Keratinocyte (primary cell): ENCODE measurements at regions not wholly inside any gene's neighbourhood (a gene's known extent, or its start where the extent isn't known, plus 50 kb on each side); places are given as distances from the start of the nearest gene placed in this dataset.

Experiments used
- DNase-seq: peaks from one replicate; pipeline ENCODE4 v3.0.0-alpha.2; 2011; ENCODE audit warnings: low read depth, missing footprints, low spot score
- FAIRE-seq: peaks from 2 replicates; lab custom pipeline; 2011; peaks lifted over from hg19 to GRCh38; lab: Jason Lieb, UNC
- H2AFZ ChIP-seq: 2 replicates; pipeline ENCODE4 v1.6.0; 2012; ENCODE audit warnings: low read length, control low read depth, inconsistent platforms; ENCODE audit not compliant: control insufficient read depth
- H3K27ac ChIP-seq: 2 replicates; pipeline ENCODE4 v1.5.1; 2011; ENCODE audit warnings: low read length; ENCODE audit not compliant: control insufficient read depth, insufficient read depth
- H3K27me3 ChIP-seq: 3 replicates; pipeline ENCODE4 v1.6.0; 2011; ENCODE audit warnings: low read length; ENCODE audit not compliant: control insufficient read depth, insufficient read depth; ENCODE audit errors: extremely low read depth
- H3K36me3 ChIP-seq, 2 experiments: 2 replicates in 1 of 2; 3 replicates in 1 of 2; pipeline ENCODE4 v1.5.1; 2011; ENCODE audit warnings: low read length in 2 of 2, mild to moderate bottlenecking in 1 of 2; ENCODE audit not compliant: control insufficient read depth in 2 of 2, insufficient read depth in 2 of 2; ENCODE audit errors: extremely low read depth in 1 of 2
- H3K4me1 ChIP-seq: 3 replicates; pipeline ENCODE4 v1.5.1; 2011; ENCODE audit warnings: low read length; ENCODE audit not compliant: control insufficient read depth, insufficient read depth; ENCODE audit errors: extremely low read depth
- H3K4me2 ChIP-seq: 3 replicates; pipeline ENCODE4 v1.6.0; 2011; ENCODE audit warnings: low read depth, low read length; ENCODE audit not compliant: control insufficient read depth, insufficient read depth; ENCODE audit errors: extremely low read depth
- H3K4me3 ChIP-seq, 3 experiments: fragments of 200-600 bp in 1 of 3; sonication (generic) in 1 of 3; 2 replicates in 2 of 3; 3 replicates in 1 of 3; pipeline ENCODE4 v1.5.1; 2011 to 2016; ENCODE audit warnings: low read length in 3 of 3, mild to moderate bottlenecking in 3 of 3, control low read depth in 2 of 3, inconsistent platforms in 1 of 3, low read depth in 1 of 3, mixed read lengths in 1 of 3, mixed run types in 1 of 3, moderate library complexity in 1 of 3; ENCODE audit not compliant: control insufficient read depth in 2 of 3, insufficient read depth in 2 of 3; ENCODE audit errors: extremely low read depth in 1 of 3
- H3K79me2 ChIP-seq: 2 replicates; pipeline ENCODE4 v1.6.0; 2012; ENCODE audit warnings: low read length; ENCODE audit not compliant: control insufficient read depth, insufficient read depth
- H3K9ac ChIP-seq: 3 replicates; pipeline ENCODE4 v1.6.0; 2011; ENCODE audit warnings: low read length; ENCODE audit not compliant: control insufficient read depth, insufficient read depth; ENCODE audit errors: extremely low read depth
- H3K9me1 ChIP-seq: 3 replicates; pipeline ENCODE4 v1.6.0; 2011; ENCODE audit warnings: low read length; ENCODE audit not compliant: control insufficient read depth, insufficient read depth; ENCODE audit errors: extremely low read depth
- H3K9me3 ChIP-seq: 2 replicates; pipeline ENCODE4 v1.5.1; 2012; ENCODE audit warnings: low read depth, low read length; ENCODE audit not compliant: control insufficient read depth
- H4K20me1 ChIP-seq: 3 replicates; pipeline ENCODE4 v1.6.0; 2011; ENCODE audit warnings: low read length; ENCODE audit not compliant: control insufficient read depth, insufficient read depth; ENCODE audit errors: extremely low read depth
- EZH2 ChIP-seq: IDR thresholded peaks from one replicate; pipeline ENCODE4 v1.6.1; 2012; ENCODE audit warnings: inconsistent platforms, mild to moderate bottlenecking, low read length, moderate library complexity
- dilution Hi-C: fragments of 300-500 bp; cut with MboI; formaldehyde crosslinking; loops from one replicate; pipeline ENCODE4 v1.7.0; 2020; ENCODE audit warnings: low sequenced_read_pairs; ENCODE audit not compliant: extremely low pct_ligation_motif_present
- TF ChIP-seq, protein P1 (sequence below), 3 experiments: IDR thresholded peaks in 1 of 3; conservative IDR thresholded peaks in 1 of 3; optimal IDR thresholded peaks in 1 of 3; 2 replicates in 2 of 3; 3 replicates in 1 of 3; pipeline versions ENCODE3 to v1.5.1; 2011; ENCODE audit warnings: low read length in 3 of 3, mild to moderate bottlenecking in 3 of 3, moderate library complexity in 2 of 3, control low read depth in 1 of 3, inconsistent platforms in 1 of 3; ENCODE audit not compliant: insufficient read depth in 2 of 3; ENCODE audit errors: extremely low read depth in 1 of 3

GRCh38 chr12:13440844-13441243 is 244.3 kb downstream of the EMP1 start:
- dilution Hi-C loops = no loop called here
- H3K79me2 ChIP-seq = no peaks in the 10 kb centered on the region
- no peak overlapping the region for H3K4me3 ChIP-seq
- no peaks in the 10 kb centered on the region for H3K9me3 ChIP-seq
- H3K9ac ChIP-seq = no peak overlapping the region
- H3K4me2 ChIP-seq = no peak overlapping the region
- FAIRE-seq (no peak), DNase-seq (no peak)
- TF ChIP-seq EZH2 = no peak
- TF ChIP-seq, protein P1, sequence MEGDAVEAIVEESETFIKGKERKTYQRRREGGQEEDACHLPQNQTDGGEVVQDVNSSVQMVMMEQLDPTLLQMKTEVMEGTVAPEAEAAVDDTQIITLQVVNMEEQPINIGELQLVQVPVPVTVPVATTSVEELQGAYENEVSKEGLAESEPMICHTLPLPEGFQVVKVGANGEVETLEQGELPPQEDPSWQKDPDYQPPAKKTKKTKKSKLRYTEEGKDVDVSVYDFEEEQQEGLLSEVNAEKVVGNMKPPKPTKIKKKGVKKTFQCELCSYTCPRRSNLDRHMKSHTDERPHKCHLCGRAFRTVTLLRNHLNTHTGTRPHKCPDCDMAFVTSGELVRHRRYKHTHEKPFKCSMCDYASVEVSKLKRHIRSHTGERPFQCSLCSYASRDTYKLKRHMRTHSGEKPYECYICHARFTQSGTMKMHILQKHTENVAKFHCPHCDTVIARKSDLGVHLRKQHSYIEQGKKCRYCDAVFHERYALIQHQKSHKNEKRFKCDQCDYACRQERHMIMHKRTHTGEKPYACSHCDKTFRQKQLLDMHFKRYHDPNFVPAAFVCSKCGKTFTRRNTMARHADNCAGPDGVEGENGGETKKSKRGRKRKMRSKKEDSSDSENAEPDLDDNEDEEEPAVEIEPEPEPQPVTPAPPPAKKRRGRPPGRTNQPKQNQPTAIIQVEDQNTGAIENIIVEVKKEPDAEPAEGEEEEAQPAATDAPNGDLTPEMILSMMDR (optimal IDR thresholded peaks at IDR 0.05 in 1 of 3, IDR thresholded peaks at IDR 0.05 in 1 of 3, conservative IDR thresholded peaks at IDR 0.05 in 1 of 3; ENCODE audit: extremely low read depth in 1 of 3, insufficient read depth in 2 of 3, low read length in 3 of 3) = no peak
- H3K27ac ChIP-seq = no peak overlapping the region
- no peaks in the 10 kb centered on the region for H4K20me1 ChIP-seq
- no peaks in the 10 kb centered on the region for H3K9me1 ChIP-seq
- no peaks in the 10 kb centered on the region for H3K4me1 ChIP-seq
- H3K36me3 ChIP-seq = no peaks in the 10 kb centered on the region
- H2AFZ ChIP-seq = no peak overlapping the region
- H3K27me3 ChIP-seq = no peaks in the 10 kb centered on the region

- DNase-seq (no peak), FAIRE-seq (no peak)
- no peak for TF ChIP-seq EZH2
- TF ChIP-seq, protein P1 (optimal IDR thresholded peaks at IDR 0.05 in 1 of 3, IDR thresholded peaks at IDR 0.05 in 1 of 3, conservative IDR thresholded peaks at IDR 0.05 in 1 of 3; ENCODE audit: extremely low read depth in 1 of 3, insufficient read depth in 2 of 3, low read length in 3 of 3) = no peak
- no peaks in the 10 kb centered on the region for H3K9me1 ChIP-seq
- H2AFZ ChIP-seq = no peak overlapping the region
- H3K79me2 ChIP-seq = no peaks in the 10 kb centered on the region
- H3K4me3 ChIP-seq = no peak overlapping the region
- dilution Hi-C loops = no loop called here
- no peaks in the 10 kb centered on the region for H3K9me3 ChIP-seq
- no peaks in the 10 kb centered on the region for H3K4me1 ChIP-seq
- H3K4me2 ChIP-seq = no peak overlapping the region
- H3K27ac ChIP-seq = no peak overlapping the region
- no peak overlapping the region for H3K9ac ChIP-seq
- no peaks in the 10 kb centered on the region for H4K20me1 ChIP-seq
- no peaks in the 10 kb centered on the region for H3K36me3 ChIP-seq
- H3K27me3 ChIP-seq = no peaks in the 10 kb centered on the region
These were observed 241.0 kb downstream of the EMP1 start for GRCh38 chr12:13437541-13437940.
